Umbilical cord (tissue), 1 donor: ENCODE measurements at regions not wholly inside any gene's neighbourhood (a gene's known extent, or its start where the extent isn't known, plus 50 kb on each side); places are given as distances from the start of the nearest gene placed in this dataset.

Source experiments
- DNase-seq: peaks from one replicate; pipeline ENCODE4 v3.0.0-alpha.2; 2015; ENCODE audit warnings: low spot score

DNA sequence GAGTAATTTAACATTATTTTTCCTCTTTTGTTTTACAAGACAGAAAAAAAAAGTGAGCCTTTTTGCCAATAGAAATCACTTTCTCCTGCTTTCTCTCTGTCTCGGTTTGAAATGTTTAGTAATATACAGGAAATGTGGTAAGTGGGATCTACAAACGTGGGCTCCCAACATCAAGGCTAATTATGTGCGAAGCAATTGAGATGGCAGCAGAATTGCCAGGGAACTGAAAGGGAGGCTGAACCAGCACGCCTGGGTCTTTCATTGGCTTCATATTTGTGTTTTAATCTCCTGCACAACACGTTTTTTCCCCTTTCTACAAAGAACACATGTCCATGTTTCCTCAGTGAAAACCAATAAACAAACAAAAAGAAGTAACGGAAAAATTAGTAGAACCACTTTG lies 743.9 kb upstream of the SOX9 start:
- DNase-seq: no peak

DNA sequence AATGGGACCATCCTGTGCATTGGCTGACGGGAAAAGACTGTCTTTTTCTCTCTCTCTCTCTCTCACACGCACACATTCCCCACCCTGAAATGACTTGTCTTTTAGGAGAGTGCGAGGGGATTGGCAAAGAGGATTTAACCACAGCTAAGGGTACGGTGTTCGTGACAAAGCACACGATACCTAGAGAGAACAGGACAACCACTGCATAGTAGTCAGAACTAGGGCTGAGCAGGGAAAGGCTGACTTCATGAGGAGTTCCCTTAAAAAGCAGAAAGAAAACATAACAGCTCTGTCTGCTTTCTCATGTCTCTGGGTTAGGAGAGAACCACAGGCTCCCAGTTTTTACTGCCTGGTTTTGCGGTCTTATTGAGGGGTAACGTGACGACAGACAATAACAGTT lies 742.8 kb upstream of the SOX9 start:
- DNase-seq: peak; percentile 10

DNA sequence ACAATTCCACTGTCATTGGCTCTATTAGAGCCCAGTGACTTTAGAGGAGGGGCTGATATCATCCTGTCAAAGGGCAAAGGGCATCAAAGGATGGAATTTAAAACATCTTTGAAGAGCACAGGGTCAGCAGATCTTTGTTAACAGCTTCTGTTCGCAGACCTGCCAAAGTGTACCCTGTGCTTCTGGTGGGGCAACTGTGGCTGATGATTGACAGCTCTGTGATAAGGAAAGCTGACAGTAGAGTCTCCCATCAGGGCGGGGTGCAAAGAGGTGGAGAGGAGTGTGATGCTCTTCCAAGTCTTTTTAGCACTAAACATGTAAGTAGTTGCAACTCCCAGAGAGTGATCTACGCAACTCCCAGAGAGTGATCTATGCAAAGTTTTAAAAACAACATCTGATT lies 742.1 kb upstream of the SOX9 start:
- DNase-seq: no peak

DNA sequence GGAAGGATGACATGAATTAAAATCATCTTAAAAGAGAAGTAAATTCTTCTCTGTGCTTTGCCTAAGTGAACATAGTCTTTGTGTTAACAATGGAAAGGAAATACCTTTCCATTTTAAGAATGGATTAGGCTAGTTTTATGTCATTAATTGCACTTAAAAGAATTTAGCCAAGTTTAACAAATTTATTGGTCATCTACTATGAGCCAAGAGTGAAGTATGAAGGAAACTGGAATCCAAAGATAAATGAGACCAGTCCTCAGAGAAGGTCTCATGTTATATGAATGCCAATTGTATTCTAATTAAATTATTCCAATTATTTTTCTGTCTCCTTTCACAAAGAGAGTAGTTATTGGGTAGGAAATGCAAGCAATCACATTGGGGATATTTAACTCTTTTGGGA lies 741.3 kb upstream of the SOX9 start:
- DNase-seq: no peak

DNA sequence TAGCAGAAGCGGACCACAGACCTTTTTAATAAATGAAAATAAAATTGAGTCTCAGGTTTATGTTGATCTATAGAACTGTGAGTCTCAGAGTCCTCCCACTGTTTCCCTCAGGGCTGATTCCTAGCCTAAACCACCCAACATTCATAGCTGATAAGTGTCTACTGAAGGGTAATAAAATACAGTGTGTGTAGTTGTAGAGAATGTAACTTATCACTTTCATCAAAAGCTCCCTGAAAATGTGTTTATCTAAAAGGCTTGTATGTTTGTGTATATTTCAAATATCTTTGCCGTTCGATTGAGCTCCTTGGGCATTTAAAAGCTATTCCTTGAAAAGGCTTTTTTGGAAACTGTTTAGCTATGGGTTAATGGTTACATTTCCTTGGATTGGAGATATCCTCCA lies 740.3 kb upstream of the SOX9 start:
- DNase-seq: no peak

DNA sequence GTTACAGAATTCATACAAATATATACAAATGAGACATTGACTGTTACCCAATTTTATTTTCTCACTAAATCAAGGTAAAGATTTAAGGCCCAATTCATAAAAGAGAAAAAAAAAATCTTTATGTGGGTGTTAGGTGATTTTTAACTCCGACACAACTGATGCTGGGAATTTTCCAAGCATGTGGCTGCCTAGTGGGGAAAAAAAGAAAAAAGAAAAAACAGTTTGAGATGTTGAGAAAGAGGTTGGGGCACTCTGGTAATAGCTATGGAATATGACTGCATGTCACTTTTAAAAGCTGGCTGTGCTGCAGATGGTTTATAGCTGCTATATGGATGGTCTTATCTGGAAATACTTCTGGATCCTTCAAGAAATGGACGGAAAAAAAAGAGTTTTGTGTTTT lies 739.9 kb upstream of the SOX9 start:
- DNase-seq: no peak

DNA sequence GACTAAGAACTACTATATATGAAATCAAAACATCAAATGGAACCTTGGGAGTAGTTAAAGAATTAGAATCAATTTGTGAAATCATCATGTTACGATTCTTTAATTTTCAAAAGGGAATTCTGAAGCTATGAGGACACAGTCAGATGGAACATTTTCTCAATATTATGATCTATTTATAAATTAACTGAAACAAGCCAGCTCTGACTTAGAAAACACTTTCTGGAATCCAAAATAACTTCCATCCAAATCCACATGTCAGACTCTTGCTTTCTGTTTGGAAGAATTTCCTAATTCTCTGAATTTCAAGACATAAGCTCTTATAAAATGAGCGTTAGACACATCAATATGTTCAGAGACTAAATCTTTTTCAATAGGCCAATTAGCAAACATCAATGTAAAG lies 737.7 kb upstream of the SOX9 start:
- DNase-seq: no peak

DNA sequence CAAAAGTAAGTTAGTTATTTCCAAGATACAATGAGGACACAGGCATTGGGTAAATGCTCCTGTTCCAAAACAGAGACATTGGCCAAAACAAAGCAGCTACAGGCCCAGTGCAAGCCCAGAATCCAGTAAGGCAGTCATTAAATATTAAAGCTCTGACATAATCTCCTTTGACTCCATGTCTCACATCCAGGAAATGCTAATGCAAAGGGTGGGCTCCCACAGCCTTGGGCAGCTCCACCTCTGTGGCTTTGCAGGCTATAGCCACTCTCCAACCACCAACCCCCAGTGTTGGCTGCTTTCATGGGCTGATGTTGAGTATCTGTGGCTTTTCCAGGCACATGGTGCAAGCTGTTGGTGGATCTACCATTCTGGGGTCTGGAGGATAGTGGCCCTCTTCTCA lies 733.4 kb upstream of the SOX9 start:
- DNase-seq: no peak

DNA sequence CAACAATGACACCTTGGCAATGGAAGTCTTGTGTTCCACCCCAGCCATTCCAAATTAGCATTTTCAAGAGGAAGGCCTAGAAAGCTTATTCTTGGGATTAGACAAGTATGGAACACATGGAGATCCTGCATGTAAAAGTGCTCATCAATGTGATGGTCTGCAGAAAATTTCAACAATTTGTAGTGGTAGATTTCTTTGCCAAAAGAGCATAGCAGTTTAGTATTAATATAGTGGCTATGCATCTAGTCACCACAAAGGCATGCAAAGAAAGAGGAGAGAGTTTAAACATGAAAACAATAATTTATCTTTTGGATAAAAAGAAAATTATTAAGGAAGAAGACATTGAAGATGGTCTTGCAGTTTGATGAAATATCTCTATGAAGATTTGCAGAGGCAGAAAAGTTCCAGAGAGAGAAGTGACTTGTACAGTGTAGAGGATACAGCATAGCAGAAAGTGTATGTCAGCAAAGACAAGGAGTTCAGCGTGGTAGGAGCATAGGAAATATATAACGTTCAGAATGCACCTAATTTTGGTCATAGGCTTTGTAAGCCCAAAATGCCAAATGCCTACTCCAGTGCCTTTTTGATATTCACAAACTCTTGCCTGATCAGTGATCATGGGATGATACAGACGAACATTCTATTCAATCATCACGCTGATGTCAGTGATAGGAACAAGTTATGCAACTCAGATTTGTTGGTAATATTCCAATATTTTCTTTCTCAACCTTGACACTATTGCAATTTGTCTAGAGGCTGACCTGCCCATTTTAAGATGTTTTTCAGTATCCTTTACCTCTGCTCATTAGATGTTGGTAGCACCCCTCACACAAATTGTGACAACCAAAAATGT lies 727.9 kb upstream of the SOX9 start:
- DNase-seq: no peak

DNA sequence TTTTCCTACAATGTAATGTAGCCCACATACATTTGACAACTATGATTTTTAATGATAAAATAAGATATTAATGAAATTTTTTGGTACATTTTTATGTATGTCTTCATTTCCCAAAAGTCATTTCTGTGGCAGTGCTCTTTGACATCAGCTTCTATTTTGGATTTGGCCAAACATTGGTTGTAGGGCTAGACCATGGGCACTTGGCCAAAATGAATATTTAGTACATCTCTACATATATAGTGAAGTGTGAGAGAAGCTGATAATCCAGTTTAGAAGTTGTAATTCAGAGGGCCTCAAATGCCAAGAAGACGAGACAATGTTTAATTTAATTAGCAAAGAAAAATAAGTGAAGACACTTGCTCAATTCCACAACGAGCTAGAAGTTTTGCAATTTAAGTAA lies 724.9 kb upstream of the SOX9 start:
- DNase-seq: no peak

DNA sequence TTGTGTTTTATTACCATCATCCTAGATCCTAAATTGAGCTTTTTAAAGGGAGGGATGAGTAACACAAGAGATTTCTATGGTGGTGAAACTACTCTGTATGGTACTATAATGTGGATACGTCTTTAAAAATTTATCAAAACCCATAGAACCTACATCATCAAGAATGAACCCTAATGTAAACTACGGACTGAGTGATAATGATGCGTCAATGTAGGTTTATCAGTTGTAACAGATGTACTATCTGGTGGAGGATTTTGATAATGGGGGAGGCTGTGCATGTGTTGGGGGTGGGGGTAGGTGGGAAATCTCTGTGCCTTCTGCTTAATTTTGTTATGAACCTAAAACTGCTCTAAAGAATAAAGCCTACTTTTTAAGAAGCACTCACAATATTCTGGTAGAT lies 724.1 kb upstream of the SOX9 start:
- no peak for DNase-seq

DNA sequence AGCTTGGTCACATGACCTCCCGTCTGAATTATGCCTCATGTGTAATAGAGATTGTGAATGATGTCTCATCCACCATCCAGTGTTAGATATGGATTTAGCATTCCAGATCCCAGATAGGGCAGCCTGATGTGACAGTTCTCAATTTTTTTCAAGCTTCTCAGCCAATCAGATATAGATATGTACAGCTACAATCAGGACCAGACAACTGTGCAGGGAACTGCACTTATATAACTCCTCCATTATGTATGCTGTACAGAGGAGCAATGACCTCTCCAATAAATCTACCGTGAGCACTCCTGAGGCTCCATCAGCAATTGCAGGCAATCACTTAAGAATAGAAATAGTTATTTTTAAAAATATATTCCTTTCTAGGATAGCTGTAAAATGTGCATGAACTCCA lies 722.8 kb upstream of the SOX9 start:
- no peak for DNase-seq

DNA sequence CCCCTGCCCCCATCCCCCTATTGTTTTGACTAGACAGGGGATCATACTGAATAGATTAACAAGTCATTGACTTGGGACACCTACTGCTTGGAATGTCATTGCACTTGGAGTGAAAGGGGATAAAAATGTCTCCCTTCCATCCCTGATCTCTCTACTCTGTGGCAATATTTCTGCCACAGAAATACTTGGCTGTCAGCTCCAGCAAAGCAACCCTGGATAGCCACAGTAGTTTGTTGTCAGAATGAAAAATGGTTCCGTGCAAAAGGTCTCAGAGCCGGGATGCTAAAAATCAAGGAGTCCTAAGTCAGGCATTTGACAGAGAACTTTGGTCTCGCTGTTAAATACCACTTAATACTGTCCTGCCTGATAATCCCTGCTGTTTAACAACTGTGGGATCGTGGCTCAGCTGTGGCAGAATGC lies 722.0 kb upstream of the SOX9 start:
- DNase-seq: peak; percentile 56

DNA sequence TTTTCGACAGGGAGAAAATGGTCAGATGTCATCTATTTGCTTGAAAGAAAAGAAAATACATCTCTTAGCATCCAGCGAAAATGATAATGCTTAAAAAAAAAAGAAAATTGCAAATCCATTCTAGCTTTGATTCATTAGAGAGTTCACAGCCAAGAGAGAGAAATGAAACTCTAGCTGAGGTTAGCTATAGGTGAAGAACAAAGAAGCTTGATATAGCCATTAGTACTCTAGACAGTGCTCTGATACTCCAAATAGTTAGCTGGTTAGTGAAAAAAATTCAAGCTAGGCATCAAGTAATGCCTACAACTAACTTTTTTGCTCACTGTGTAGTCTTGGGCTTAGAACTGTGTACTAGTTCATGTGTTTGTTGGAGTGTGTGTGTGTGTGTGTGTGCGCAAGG lies 721.6 kb upstream of the SOX9 start:
- DNase-seq: no peak

DNA sequence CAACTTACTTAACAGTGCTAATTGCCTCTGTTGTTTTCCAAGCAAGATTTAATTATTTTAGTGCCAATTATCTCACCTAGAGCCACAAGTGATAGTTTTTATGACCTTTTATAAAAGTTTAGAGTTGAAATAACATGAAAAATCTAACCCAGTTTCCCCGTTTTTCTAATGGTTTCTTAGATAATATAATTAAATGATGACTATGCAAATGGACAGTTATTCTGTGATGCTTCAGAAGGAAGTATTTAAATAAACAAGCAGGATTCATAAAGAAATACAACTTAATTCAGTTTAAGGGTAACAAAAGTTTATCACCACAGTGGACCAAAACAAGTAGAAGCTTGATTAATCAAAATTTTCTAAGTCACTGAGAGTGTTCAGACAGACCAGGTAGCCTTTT lies 721.2 kb upstream of the SOX9 start:
- no peak for DNase-seq

DNA sequence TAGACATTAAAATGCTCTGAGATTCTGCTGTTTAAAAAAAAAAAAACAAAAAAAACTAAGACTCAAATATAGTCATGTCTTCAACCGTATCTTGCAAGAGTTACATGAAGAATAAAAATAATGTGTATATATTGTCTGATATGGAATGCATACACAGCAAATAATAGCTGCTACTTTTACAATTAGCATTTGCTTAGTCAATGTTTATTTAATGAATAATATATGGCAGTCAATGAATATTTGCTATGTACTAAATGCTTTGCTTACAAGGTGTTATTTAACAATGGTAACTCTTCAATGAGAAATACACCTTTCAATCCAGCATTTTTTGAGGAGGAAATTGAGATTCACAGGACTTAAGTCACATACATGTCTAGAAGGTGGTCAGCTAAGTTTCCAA lies 718.8 kb upstream of the SOX9 start:
- no peak for DNase-seq

DNA sequence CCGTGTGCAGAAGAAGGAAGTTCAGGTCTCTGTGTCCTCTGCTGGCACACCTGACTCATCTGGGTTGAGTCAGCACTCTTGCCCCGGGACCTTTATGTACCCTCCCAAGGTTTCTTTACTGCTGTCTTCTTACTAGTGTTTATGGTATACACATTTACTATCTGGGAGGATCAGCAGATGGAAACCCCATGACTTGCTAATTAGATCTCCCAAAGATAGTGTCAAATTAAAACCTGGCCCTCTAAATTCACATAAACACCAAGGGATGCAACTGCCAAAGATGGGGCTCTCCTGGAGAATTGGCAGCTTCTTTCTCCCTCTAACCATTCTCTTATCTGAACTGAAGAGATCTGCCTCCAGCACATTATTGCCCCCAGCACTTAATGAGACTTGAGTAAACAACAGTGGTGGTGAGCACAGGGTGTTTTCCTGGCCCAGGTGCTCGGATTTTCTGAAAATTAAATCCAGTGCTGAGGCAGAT lies 718.1 kb upstream of the SOX9 start:
- DNase-seq: no peak

DNA sequence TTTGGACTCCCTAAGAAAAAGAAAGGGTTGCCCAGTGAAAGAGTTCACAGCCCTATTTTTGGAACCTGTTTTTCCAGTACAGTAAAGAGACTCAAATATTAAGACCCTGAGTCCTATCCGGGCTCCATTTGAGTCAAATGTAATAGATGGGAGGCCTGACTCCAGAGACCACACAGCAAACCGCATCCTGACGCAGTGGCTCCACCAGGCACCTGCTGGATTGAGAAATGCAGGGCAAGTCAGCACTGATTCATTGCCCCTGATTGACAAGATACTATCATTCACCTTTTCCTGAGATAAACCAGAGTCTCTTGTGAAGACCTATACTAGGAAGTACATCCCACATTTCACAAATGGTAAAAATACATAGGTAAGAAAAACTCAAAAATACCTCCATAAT lies 715.7 kb upstream of the SOX9 start:
- DNase-seq: no peak

DNA sequence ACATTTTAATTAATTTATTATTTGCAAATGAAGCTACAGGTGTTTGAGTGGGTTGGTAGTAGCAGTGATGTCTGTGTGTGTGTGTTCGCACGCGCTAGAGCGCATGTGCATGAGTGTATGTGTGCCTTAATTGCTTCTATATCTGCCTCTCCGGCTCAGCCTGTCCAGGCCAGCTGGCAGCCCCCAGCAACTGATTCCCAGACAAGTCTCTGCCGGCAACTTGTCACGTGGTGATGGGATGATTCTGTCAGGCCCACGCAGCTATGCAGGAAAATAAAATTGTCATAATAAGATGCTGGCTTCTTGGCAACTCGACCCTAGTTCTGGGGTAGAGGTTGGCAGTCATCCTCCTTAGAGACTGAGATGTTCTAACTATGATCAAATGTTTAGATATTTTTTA lies 712.8 kb upstream of the SOX9 start:
- DNase-seq: no peak

DNA sequence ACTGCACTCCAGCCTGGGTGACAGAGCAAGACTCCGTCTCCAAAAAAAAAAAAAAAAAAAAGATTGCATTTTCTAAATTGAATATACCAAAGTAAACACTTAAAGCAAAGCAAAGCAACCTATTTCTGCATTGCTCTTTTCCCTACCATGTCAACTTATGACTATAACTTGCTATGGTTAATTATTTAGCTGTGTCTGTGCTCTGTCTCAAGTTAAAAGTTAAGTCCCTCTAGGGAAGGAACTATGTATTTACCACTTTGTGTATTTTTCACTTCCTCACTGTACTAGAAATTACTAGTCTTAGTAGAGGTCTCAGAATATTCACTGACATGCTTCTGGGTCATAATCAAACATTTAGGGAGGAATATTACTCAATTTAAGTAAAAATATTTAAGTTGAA lies 711.7 kb upstream of the SOX9 start:
- DNase-seq: no peak

DNA sequence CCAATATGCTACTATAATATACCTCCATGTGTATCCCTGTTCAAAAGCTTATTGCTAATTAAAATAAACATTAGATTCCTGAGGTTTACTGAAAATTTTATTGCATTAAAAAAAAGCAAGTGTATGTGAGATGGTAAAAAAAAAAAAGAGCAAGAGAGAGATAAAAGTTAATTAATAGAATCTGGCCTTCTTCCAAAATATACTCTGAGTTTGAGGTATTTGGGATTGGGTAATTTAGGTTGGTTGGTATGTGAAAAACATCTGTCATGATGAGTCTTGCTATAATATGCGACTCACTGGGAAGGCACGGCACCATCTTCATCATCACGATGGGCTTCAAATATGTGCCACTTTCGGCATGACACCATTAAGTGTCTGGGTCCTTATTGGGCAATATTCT lies 711.1 kb upstream of the SOX9 start:
- DNase-seq: no peak

DNA sequence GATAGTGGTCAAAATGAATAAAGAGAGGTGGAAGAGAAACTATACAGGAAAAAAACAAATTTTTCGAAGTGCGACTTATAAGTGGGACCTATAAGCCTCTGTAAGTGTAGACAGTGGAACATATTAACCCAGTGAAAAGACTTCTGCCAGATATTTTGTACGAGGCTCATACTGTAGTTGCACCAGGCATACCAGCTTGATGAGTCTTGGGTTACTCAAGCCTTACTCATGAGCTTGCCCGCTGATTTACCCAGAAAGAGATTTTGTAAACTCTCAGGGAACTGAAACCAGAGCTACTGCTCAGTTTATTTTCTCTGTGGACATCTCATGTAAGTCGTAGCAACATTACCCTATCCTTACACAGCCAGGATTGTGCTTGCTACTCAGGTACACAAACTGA lies 708.0 kb upstream of the SOX9 start:
- no peak for DNase-seq

DNA sequence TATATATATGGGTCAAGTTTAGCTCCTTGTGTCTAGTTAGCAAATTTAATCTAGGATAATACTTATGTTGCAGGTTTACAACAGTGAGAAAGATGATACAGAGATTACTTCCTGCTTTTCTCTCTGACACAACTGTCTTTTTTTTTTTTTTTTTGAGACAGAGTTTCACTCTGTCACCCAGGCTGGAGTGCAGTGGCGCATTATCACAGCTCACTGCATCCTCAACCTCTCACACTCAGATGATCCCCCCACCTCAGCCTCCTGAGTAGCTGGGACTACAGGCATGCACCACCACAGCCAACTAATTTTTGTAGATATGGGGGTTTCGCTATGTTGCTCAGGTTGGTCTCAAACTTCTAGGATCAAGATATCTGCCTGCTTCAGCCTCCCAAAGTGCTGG lies 706.9 kb upstream of the SOX9 start:
- DNase-seq: no peak

DNA sequence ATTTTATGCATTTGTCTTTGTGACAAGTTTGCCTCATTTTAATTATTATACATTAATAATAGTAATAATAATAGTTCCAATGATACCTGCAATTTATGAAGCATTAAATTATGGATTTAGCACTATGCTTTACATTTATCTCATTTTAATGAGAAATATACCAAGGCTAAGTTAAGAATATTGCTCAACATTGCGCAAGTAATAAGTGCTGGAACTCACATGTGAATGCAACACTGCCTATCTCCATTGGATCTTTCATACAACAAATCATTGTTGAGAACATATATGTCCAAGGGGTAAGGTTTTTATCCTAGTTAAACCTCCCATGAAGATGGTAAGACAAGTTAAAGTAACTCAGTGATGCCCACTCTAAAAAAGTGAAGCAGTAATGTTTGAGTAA lies 703.7 kb upstream of the SOX9 start:
- no peak for DNase-seq
